Stimulated activated CD4-positive, alpha-beta T cell treated with anti-CD3 and anti-CD28 coated beads, Interleukin-2, amount 100 ng/mL, for 24 hours (primary cell): ENCODE measurements at regions not wholly inside any gene's neighbourhood (a gene's known extent, or its start where the extent isn't known, plus 50 kb on each side); places are given as distances from the start of the nearest gene placed in this dataset.
"Not testable (repeated sequence)": the region's sequence is repeated elsewhere in the genome, so short reads cannot be mapped to it uniquely, and the experiment has no call there.

Experiments used
- DNase-seq, 2 donors: peaks; one replicate each; pipeline ENCODE4 v3.0.0-alpha.2; 2020

- DNase-seq = no peak
Observed at GRCh38 chr1:164021813-164022212, 537.2 kb upstream of the PBX1 start.

GRCh38 chr1:164033782-164034181 lies 525.2 kb upstream of the PBX1 start:
- DNase-seq = no peak

- DNase-seq = no peak
Observed at GRCh38 chr1:164040754-164041153, 518.2 kb upstream of the PBX1 start.

- no peak for DNase-seq
Observed at GRCh38 chr1:164051782-164052181, 507.2 kb upstream of the PBX1 start.

- DNase-seq = no peak
Observed at GRCh38 chr1:164054331-164054730, 504.7 kb upstream of the PBX1 start.

- no peak for DNase-seq
Observed at GRCh38 chr1:164058198-164058597, 500.8 kb upstream of the PBX1 start.

GRCh38 chr1:164061528-164061927 lies 497.5 kb upstream of the PBX1 start:
- DNase-seq = no peak

GRCh38 chr1:164064501-164064900 lies 494.5 kb upstream of the PBX1 start:
- no peak for DNase-seq

- no peak for DNase-seq
Observed at GRCh38 chr1:164071288-164071687, 487.7 kb upstream of the PBX1 start.

GRCh38 chr1:164086832-164087231 lies 472.2 kb upstream of the PBX1 start:
- no peak for DNase-seq

GRCh38 chr1:164087906-164088453 lies 471.0 kb upstream of the PBX1 start:
- no peak for DNase-seq

GRCh38 chr1:164092603-164093353 lies 466.2 kb upstream of the PBX1 start:
- peak in 1 of 2 donors; percentile 14 for DNase-seq

GRCh38 chr1:164093543-164093942 lies 465.4 kb upstream of the PBX1 start:
- DNase-seq = no peak

GRCh38 chr1:164101802-164102201 lies 457.2 kb upstream of the PBX1 start:
- no peak for DNase-seq

- DNase-seq = no peak
Observed at GRCh38 chr1:164131949-164132348, 427.0 kb upstream of the PBX1 start.

GRCh38 chr1:164137273-164137925 lies 421.6 kb upstream of the PBX1 start:
- no peak for DNase-seq

GRCh38 chr1:164141797-164142196 lies 417.2 kb upstream of the PBX1 start:
- DNase-seq = no peak

- DNase-seq = no peak
Observed at GRCh38 chr1:164154622-164155021, 404.4 kb upstream of the PBX1 start.

- no peak for DNase-seq
Observed at GRCh38 chr1:164155347-164155746, 403.6 kb upstream of the PBX1 start.

GRCh38 chr1:164163289-164163849 lies 395.6 kb upstream of the PBX1 start:
- no peak for DNase-seq

GRCh38 chr1:164165466-164165865 lies 393.5 kb upstream of the PBX1 start:
- DNase-seq = no peak

- not testable (repeated sequence) for DNase-seq
Observed at GRCh38 chr1:164166454-164166853, 392.5 kb upstream of the PBX1 start.

GRCh38 chr1:164177118-164177517 lies 381.9 kb upstream of the PBX1 start:
- no peak for DNase-seq

- no peak for DNase-seq
Observed at GRCh38 chr1:164180824-164181223, 378.2 kb upstream of the PBX1 start.
